ENCODE measurements at regions not wholly inside any gene's neighbourhood (a gene's known extent, or its start where the extent isn't known, plus 50 kb on each side); places are given as distances from the start of the nearest gene placed in this dataset.

DNA sequence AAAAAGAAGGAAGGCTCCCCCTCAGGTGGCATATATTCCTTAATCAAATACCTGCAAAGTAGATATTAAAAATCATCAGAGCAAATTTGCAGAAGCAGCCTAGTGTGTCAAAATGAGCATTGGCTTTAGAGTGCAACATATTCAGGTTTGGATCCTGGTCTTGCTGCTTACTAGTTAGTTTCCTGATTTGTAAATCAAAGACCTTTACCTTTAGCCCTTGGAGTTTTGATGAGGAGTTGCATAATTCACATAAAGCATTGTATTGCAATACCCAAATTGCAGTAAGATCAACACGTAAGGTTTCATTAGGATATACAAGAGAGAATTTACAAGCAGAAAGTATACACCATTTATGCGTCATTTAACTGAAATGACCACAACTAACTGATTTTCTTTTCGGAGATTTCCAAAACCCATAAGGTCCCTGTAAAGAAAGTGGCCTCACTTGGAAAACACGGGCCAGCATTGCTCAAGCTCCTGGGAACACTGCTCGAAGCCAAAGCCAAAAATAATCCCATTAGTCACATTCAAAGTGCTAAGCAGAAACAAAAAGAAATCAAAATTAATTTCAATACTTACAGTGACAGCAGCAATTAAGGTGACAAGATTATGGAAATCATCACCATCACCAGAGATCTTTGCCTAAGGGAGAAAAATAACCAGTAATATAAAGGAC is 415.9 kb upstream of the ERCC4 start:
- Histone ChIP-seq H3K27ac (ENCODE audit: insufficient read depth, low read length) (no peak overlapping the region), H3K36me3 (ENCODE audit: control insufficient read depth, insufficient read depth, low read length) (no peaks in the 10 kb centered on the region), H2BK5ac (ENCODE audit: low read depth, low read length, poor library complexity, severe bottlenecking) (no peak overlapping the region), H3K9me1 (ENCODE audit: insufficient read depth, low read length) (no peaks in the 10 kb centered on the region), H2BK15ac (ENCODE audit: low read depth, low read length) (no peak overlapping the region), H4K8ac (ENCODE audit: low read depth in 2 of 2, low read length in 2 of 2) (no peak overlapping the region), H3K4ac (ENCODE audit: low read depth, low read length) (no peak overlapping the region), H3K27me3 (ENCODE audit: control insufficient read depth, insufficient read depth, low read length) (no peaks in the 10 kb centered on the region), H3K23ac (ENCODE audit: low read depth, low read length) (no peak overlapping the region), H3K9ac (ENCODE audit: low read depth, low read length) (no peak overlapping the region), H2AFZ (replicated peaks; ENCODE audit: low read length, poor library complexity) (no peak overlapping the region), H2AK5ac (ENCODE audit: low read depth, low read length) (no peak overlapping the region), H4K5ac (ENCODE audit: low read depth, low read length) (no peak overlapping the region), H3K4me2 (ENCODE audit: low read depth, low read length) (no peak overlapping the region), H3K4me1 (ENCODE audit: control insufficient read depth, insufficient read depth, low read length) (no peaks in the 10 kb centered on the region), H3K18ac (ENCODE audit: low read depth, low read length) (no peak overlapping the region), H4K91ac (ENCODE audit: insufficient read depth, low read depth, low read length) (no peak overlapping the region), H2BK20ac (ENCODE audit: low read depth, low read length) (no peak overlapping the region), H3K56ac (ENCODE audit: extremely low read depth, insufficient read depth, low read length) (no peak overlapping the region), H2BK120ac (ENCODE audit: low read depth, low read length) (no peak overlapping the region), H3K79me1 (ENCODE audit: low read depth in 1 of 2, low read length in 2 of 2) (no peaks in the 10 kb centered on the region), H3K9me3 (ENCODE audit: control insufficient read depth, insufficient read depth, low read length) (peaks cover 4% of the 10 kb centered on the region; the same call in 1 of the 2 replicates), H3K4me3 (ENCODE audit: insufficient read depth, low read depth, low read length) (no peak overlapping the region), H3K14ac (replicated peaks; ENCODE audit: low read depth, low read length) (no peak overlapping the region), H2AK9ac (replicated peaks; ENCODE audit: low read depth, low read length, poor library complexity) (no peak overlapping the region), H4K20me1 (ENCODE audit: insufficient read depth, low read length) (no peaks in the 10 kb centered on the region)
- ATAC-seq (ENCODE audit: low read depth) (no peak), DNase-seq (no peak)
- dilution Hi-C loops (cut with HindIII; ENCODE audit: low sequenced_read_pairs, unreplicated experiment) (no loop called here), in situ Hi-C loops (cut with MboI; ENCODE audit: low sequenced_read_pairs) (no loop called here), intact Hi-C loops (cut with micrococcal nuclease) (no loop called here)
- TF ChIP-seq SMC3 (IDR thresholded peaks at IDR 0.05; ENCODE audit: low read depth, low read length) (no peak), MAFK (IDR thresholded peaks at IDR 0.05; ENCODE audit: low read depth, low read length) (no peak), CHD1 (IDR thresholded peaks at IDR 0.05; ENCODE audit: low read depth, low read length) (no peak), BHLHE40 (IDR thresholded peaks at IDR 0.05; ENCODE audit: low read depth, low read length) (no peak)
- TF ChIP-seq, protein P1, sequence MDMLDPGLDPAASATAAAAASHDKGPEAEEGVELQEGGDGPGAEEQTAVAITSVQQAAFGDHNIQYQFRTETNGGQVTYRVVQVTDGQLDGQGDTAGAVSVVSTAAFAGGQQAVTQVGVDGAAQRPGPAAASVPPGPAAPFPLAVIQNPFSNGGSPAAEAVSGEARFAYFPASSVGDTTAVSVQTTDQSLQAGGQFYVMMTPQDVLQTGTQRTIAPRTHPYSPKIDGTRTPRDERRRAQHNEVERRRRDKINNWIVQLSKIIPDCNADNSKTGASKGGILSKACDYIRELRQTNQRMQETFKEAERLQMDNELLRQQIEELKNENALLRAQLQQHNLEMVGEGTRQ (IDR thresholded peaks at IDR 0.05; ENCODE audit: low read depth, low read length) = no peak
- ChIA-PET CTCF (interaction anchor here (0.7 kb wide), 1 partner anchor 76 kb away, joined by 5 read pairs; no protein-coding TSS in a partner anchor), POLR2A (ENCODE audit: unreplicated experiment) (no interaction called here)
- no CpG with 5 or more reads among the region's 5 CpGs for WGBS, 2 experiments (ENCODE audit: extremely low coverage in 2 of 2, insufficient read length in 1 of 2)
- no TSS peak for BruUV-seq (replicated peaks)

Measured in IMR-90 (cell line).